ENCODE measurements at regions not wholly inside any gene's neighbourhood (a gene's known extent, or its start where the extent isn't known, plus 50 kb on each side); places are given as distances from the start of the nearest gene placed in this dataset.

GRCh38 chr12:42767326-42767954 lies 177.9 kb upstream of the PRICKLE1 start:
- H3K36me3 ChIP-seq (replicated peaks in 1 of 2) = no peaks in the 10 kb centered on the region
- H3K27me3 ChIP-seq = no peaks in the 10 kb centered on the region
- intact Hi-C loops (cut with DNase I) = no loop called here
- H3K9me3 ChIP-seq (replicated peaks in 1 of 3) = no peaks in the 10 kb centered on the region
- WGBS, 4 donors = 81 to 83% (median 82%) methylated on average over 7 of the region's 7 CpGs
- no peak for TF ChIP-seq POLR2A (IDR thresholded peaks at IDR 0.05)
- no peak for TF ChIP-seq CTCF (IDR thresholded peaks at IDR 0.05)
- no peak overlapping the region for H3K4me3 ChIP-seq
- no peak overlapping the region for H3K27ac ChIP-seq
- no peak for DNase-seq
- no peaks in the 10 kb centered on the region for H3K4me1 ChIP-seq (replicated peaks in 1 of 2)

GRCh38 chr12:42766754-42767153 lies 177.2 kb upstream of the PRICKLE1 start:
- no peak overlapping the region for H3K27ac ChIP-seq
- intact Hi-C loops (cut with DNase I) = no loop called here
- TF ChIP-seq CTCF (IDR thresholded peaks at IDR 0.05) (no peak), POLR2A (IDR thresholded peaks at IDR 0.05) (no peak)
- 76 to 86% (median 79%) methylated on average over 4 of the region's 4 CpGs for WGBS, 4 donors
- no peak for DNase-seq
- H3K4me3 ChIP-seq = no peak overlapping the region
- H3K27me3 ChIP-seq = no peaks in the 10 kb centered on the region
- no peaks in the 10 kb centered on the region for H3K9me3 ChIP-seq (replicated peaks in 1 of 3)
- H3K36me3 ChIP-seq (replicated peaks in 1 of 2) = no peaks in the 10 kb centered on the region
- no peaks in the 10 kb centered on the region for H3K4me1 ChIP-seq (replicated peaks in 1 of 2)

GRCh38 chr12:42766026-42766425 lies 176.5 kb upstream of the PRICKLE1 start:
- H3K27me3 ChIP-seq = no peaks in the 10 kb centered on the region
- no peak for TF ChIP-seq POLR2A (IDR thresholded peaks at IDR 0.05)
- no peak for TF ChIP-seq CTCF (IDR thresholded peaks at IDR 0.05)
- intact Hi-C loops (cut with DNase I) = no loop called here
- H3K36me3 ChIP-seq (replicated peaks in 1 of 2) = no peaks in the 10 kb centered on the region
- no peaks in the 10 kb centered on the region for H3K9me3 ChIP-seq (replicated peaks in 1 of 3)
- DNase-seq = no peak
- H3K27ac ChIP-seq = no peak overlapping the region
- H3K4me1 ChIP-seq (replicated peaks in 1 of 2) = no peaks in the 10 kb centered on the region
- no peak overlapping the region for H3K4me3 ChIP-seq
- 67 to 79% (median 74%) methylated on average over 3 of the region's 3 CpGs for WGBS, 4 donors

GRCh38 chr12:42763682-42764081 lies 174.1 kb upstream of the PRICKLE1 start:
- 66 to 81% (median 80%) methylated on average over 4 of the region's 4 CpGs for WGBS, 4 donors
- DNase-seq = no peak

More at GRCh38 chr12:42763682-42764081, 174.1 kb upstream of the PRICKLE1 start:
- Histone ChIP-seq H3K9me3 (replicated peaks in 1 of 3) (no peaks in the 10 kb centered on the region), H3K4me3 (no peak overlapping the region), H3K4me1 (replicated peaks in 1 of 2) (peaks cover 0 to 7% of the 10 kb centered on the region in 2 donors), H3K27me3 (no peaks in the 10 kb centered on the region), H3K36me3 (replicated peaks in 1 of 2) (no peaks in the 10 kb centered on the region), H3K27ac (no peak overlapping the region)
- TF ChIP-seq POLR2A (IDR thresholded peaks at IDR 0.05) (no peak), CTCF (IDR thresholded peaks at IDR 0.05) (no peak)
- intact Hi-C loops (cut with DNase I) = no loop called here

Measured in adrenal gland (tissue), 9 donors.